Lower leg skin (tissue), 3 donors: ENCODE measurements at regions not wholly inside any gene's neighbourhood (a gene's known extent, or its start where the extent isn't known, plus 50 kb on each side); places are given as distances from the start of the nearest gene placed in this dataset.

Experiments
- POLR2A ChIP-seq, 2 donors: fragments of 450-650 bp; IDR thresholded peaks; one replicate each; pipeline ENCODE4 v1.6.1; 2016 to 2017; ENCODE audit warnings: antibody characterized with exemption in 2 of 2, mild to moderate bottlenecking in 1 of 2, moderate library complexity in 1 of 2
- TF ChIP-seq, protein P1 (sequence below), 3 donors: fragments of 450-650 bp; IDR thresholded peaks; one replicate each; pipeline ENCODE4 v1.5.1; 2016; ENCODE audit warnings: antibody characterized with exemption in 3 of 3, mild to moderate bottlenecking in 3 of 3, moderate library complexity in 2 of 3

DNA sequence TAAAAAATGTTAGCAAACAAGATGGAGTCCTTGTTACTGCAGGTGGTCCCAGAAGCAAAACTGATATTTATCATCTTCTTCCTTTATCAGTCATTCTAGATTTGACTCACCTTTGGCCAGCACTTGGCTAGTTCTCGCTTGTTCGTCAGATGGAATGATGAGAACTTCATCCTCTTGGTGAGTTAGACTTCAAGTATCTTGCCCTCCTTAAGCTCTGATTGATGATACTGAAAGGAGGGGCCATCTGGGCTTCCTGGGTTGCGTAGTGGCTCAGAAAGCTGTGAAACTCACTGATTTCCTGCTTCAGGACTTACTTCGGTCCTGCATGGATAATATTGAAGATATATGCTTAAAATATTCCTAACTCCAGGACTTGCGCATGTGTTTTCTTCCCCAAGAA lies 1248.2 kb upstream of the CDH9 start:
- TF ChIP-seq POLR2A (IDR thresholded peaks at IDR 0.05): no peak
- TF ChIP-seq, protein P1, sequence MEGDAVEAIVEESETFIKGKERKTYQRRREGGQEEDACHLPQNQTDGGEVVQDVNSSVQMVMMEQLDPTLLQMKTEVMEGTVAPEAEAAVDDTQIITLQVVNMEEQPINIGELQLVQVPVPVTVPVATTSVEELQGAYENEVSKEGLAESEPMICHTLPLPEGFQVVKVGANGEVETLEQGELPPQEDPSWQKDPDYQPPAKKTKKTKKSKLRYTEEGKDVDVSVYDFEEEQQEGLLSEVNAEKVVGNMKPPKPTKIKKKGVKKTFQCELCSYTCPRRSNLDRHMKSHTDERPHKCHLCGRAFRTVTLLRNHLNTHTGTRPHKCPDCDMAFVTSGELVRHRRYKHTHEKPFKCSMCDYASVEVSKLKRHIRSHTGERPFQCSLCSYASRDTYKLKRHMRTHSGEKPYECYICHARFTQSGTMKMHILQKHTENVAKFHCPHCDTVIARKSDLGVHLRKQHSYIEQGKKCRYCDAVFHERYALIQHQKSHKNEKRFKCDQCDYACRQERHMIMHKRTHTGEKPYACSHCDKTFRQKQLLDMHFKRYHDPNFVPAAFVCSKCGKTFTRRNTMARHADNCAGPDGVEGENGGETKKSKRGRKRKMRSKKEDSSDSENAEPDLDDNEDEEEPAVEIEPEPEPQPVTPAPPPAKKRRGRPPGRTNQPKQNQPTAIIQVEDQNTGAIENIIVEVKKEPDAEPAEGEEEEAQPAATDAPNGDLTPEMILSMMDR (IDR thresholded peaks at IDR 0.05): no peak
